GM18867 (cell line): ENCODE measurements at regions not wholly inside any gene's neighbourhood (a gene's known extent, or its start where the extent isn't known, plus 50 kb on each side); places are given as distances from the start of the nearest gene placed in this dataset.

ENCODE experiments used
- ATAC-seq: cut with Tn5 transposase; IDR thresholded peaks from one replicate; pipeline ENCODE4 v1.9.1; 2021; ENCODE audit warnings: mild to moderate bottlenecking, moderate library complexity; ENCODE audit not compliant: unreplicated experiment

- ATAC-seq: no peak
These were observed 345.1 kb downstream of the SAMD5 start for GRCh38 chr6:147853574-147853973.

DNA sequence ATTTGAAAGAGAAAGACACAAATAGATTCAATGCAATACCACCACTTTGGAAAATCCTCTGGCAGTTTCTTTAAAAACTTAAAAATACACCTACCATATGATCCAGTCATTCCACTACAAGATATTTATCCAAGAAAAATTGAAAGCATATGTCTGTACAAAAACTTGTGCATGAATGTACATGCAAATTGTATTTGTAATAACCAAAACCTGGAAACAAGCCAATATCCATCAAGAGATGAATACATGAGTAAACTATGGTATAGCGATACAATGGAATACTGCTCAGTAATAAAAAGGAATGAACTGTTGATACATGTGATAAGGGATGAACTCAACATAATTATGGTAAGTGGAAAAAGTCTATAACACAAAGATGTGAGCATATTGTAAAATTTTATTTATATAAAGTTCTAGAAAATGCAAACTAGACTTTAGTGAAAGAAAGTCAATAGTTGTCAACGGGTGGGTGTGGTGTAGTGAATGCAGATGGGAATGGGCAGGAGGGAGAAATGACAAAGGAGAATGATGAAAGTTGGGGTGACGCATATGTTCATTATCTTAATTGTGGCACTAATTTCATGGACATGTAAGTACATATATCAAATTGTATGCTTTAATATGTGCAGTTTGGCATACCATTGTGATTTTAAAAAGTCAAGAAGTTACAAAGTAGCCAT is 347.5 kb downstream of the SAMD5 start:
- ATAC-seq: no peak

DNA sequence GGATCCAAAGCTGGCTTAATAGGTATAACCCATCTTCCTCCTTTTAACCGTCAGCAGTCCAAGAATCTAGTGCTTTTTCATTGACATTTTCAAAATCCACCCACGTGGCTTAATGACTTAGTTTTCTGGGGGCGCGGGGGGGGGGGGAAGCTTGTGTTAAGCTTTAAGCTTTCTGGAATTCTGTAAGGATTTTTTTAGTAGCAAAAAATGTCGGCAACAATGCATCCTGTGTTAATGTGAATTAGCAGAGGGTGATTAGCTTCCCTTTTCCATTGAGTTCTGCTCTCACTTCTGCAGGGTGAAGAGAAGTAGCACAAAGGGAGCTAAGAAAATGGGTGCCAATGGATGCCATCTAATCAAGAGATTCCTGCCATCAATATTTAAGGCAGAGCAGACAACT is 348.2 kb downstream of the SAMD5 start:
- no peak for ATAC-seq

DNA sequence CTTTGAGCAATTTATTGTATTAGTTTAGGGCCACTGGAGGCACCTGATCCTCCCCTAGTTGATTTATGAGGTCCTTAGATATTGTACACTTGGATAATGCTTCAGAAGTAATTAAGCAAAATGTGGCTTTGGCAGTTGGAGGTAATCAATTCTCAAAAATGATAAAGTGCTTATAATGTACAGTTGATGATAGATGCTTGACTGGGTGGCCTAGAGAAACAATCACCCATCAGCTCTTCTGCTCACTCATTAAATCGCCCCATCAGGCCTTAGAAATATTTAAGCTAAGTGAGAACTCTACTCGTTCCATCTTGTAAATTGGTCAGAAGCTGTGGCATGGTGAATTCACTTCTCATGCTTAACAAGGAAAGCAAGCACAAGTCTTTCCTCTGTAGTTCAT is 349.9 kb downstream of the SAMD5 start:
- ATAC-seq: no peak

DNA sequence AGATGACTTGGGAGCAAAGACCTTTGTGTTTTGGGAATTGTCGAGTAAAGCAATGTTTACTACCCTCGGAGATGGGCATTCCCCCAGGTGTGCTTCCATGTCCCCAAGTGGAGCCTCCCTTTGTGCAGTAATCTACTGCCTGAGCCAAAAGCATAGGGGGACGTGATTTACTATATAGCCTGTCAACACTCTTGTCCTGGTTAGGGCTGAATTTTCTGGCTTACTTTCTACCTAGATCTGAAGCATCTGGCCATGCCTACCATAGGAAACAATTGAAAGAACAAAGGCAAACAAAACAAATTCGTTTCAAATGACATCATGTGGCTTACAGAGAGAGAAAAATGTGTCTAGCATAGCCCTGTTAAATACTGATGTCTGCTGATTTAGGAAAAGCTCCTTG is 350.6 kb downstream of the SAMD5 start:
- no peak for ATAC-seq

- ATAC-seq: no peak
These were observed 353.2 kb downstream of the SAMD5 start for GRCh38 chr6:147861696-147862095.

GRCh38 chr6:147867433-147868226 is 359.1 kb downstream of the SAMD5 start:
- no peak for ATAC-seq

- ATAC-seq: no peak
These were observed 360.1 kb downstream of the SAMD5 start for GRCh38 chr6:147868427-147869190.

GRCh38 chr6:147869201-147869600 is 360.7 kb downstream of the SAMD5 start:
- no peak for ATAC-seq

DNA sequence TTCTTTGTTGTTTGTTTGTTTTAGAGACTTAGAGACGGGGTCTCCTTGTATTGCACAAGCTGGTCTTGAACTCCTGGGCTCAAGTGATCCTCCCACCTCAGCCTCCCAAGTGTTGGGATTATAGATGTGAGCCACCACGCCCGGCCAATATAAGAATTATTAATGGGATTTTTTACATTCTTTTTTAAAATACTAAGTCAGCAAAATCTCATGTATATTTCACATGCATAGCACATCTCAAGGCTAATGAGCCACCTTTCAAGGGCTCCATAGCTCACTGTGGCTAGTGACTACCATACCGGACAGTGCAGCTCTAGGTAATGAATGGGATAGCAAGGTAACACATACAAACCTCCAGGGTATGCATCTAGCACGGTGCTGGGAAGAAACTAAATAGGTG is 361.4 kb downstream of the SAMD5 start:
- ATAC-seq: no peak

GRCh38 chr6:147870506-147871110 is 362.1 kb downstream of the SAMD5 start:
- ATAC-seq: no peak

DNA sequence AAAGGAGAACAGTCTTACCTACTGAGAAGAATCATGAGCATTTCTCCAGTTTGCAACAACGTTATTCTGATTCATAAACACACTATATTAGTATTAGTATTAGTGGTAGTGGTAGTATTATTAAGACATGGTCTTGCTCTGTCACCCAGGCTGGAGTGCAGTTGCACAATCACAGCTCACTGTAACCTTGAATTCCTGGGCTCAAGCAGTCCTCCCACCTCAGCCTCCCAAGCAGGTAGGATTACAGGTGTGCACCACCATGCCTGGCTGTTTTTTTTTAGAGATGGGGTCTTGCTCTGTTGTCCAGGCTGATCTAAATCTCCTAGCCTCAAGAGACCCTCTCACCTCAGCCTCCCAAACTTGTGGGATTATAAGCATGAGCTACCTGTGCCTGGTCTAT is 363.5 kb downstream of the SAMD5 start:
- ATAC-seq: no peak

- ATAC-seq: no peak
These were observed 365.3 kb downstream of the SAMD5 start for GRCh38 chr6:147873816-147874215.

- no peak for ATAC-seq
These were observed 365.8 kb downstream of the SAMD5 start for GRCh38 chr6:147874322-147874721.

GRCh38 chr6:147879031-147879580 is 370.6 kb downstream of the SAMD5 start:
- no peak for ATAC-seq

GRCh38 chr6:147881432-147881831 is 372.9 kb downstream of the SAMD5 start:
- ATAC-seq: no peak

DNA sequence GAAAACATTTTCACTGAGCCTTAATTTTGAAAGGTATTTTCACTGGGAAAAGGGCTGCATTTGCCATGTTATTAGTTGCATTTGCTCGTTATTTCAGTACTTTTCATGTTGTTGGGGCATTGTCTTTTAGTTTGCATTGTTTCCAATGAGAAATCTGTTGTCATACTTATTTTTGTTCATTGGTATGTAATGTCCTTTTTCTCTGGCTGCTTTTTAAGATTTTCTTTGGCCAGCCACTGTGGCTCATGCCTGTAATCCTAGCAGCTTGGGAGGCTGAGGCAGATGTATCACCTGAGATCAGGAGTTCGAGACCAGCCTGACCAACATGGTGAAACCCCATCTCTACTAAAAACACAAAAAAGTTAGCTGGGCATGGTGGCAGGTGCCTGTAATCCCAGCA is 379.9 kb downstream of the SAMD5 start:
- ATAC-seq: no peak

DNA sequence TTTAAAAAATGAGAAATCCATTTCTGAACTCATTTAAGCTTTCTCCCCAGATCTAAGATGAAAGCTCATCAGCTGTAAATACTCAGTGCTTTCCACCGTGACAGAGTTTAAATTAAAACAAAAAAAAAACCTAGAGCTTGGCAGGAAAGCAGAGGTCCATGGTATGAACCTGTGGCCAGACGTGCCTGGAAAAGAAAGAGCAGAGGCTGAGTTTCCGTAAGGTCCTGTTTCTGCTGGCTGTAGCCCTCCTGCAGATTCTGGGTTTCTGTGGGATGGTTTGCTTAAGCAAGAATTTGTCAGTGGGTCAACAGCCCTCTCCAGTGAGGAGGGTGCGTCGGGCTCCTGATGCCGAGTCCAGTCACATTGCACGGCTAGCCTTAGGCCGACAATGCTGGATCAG is 383.2 kb downstream of the SAMD5 start:
- ATAC-seq: no peak

DNA sequence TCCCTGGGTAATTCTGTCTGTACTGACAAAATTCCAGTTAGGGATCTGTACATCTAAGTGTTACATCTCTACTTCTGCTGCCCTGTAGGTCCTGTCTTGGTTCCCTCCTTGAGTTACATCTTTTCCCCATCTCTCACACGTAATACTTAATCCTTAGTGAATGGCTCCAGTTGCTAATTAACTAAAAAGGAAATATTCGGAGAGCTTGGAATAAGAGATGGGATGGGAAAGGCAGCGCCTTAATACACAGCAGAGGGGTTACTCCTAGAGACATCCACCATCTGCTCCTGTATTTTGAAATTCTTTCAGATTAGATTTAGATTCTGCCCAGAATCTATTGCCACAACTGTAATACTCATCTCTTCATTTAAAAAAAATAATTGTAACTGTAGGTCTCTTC is 384.0 kb downstream of the SAMD5 start:
- no peak for ATAC-seq

DNA sequence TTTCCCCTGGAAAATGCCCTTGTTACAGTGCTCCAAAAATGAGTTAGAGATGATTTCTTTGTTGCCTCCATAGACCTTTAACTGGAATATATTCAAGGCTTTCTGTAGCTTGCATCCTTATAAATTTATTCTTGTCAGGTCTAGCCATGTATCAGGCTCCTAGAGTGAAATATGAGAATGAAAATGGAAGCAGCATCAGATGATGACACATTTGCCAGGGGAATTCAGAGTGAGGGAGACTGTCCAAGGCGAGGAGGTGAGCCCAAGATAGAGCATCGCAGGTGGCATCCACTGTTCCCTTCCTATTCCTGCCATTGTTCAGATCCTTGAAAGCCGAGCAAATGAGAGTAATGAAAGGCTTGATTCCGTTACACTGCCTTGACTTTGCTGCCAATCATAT is 386.8 kb downstream of the SAMD5 start:
- ATAC-seq: no peak

- no peak for ATAC-seq
These were observed 391.8 kb downstream of the SAMD5 start for GRCh38 chr6:147900247-147900830.
